ENCODE measurements at regions not wholly inside any gene's neighbourhood (a gene's known extent, or its start where the extent isn't known, plus 50 kb on each side); places are given as distances from the start of the nearest gene placed in this dataset.

DNA sequence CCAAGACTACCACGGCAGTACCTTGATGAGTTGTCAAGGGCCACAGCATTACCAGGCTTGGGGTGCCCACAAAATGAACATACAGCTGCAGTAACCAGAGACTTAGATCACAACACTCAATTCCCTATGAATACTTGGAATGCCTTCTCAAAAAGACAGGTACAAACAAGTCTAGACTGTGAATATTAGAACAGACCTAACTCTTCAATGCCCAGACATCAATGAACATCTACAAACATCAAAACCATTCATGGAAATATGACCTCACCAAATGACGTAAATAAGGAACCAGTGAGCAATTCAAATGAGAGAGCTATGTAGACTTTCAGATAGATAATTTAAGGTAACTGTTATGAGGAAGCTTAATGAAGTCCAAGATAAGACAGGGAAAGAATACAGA is 185.1 kb upstream of the POU1F1 start:
- TF ChIP-seq, protein P1, sequence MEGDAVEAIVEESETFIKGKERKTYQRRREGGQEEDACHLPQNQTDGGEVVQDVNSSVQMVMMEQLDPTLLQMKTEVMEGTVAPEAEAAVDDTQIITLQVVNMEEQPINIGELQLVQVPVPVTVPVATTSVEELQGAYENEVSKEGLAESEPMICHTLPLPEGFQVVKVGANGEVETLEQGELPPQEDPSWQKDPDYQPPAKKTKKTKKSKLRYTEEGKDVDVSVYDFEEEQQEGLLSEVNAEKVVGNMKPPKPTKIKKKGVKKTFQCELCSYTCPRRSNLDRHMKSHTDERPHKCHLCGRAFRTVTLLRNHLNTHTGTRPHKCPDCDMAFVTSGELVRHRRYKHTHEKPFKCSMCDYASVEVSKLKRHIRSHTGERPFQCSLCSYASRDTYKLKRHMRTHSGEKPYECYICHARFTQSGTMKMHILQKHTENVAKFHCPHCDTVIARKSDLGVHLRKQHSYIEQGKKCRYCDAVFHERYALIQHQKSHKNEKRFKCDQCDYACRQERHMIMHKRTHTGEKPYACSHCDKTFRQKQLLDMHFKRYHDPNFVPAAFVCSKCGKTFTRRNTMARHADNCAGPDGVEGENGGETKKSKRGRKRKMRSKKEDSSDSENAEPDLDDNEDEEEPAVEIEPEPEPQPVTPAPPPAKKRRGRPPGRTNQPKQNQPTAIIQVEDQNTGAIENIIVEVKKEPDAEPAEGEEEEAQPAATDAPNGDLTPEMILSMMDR (IDR thresholded peaks at IDR 0.05 in 4 of 5, conservative IDR thresholded peaks at IDR 0.05 in 1 of 5): no peak
- no peak for TF ChIP-seq POLR2A (IDR thresholded peaks at IDR 0.05)

Measured in gastrocnemius medialis (tissue), 4 donors.